OCI-LY1 (cell line): ENCODE measurements at regions not wholly inside any gene's neighbourhood (a gene's known extent, or its start where the extent isn't known, plus 50 kb on each side); places are given as distances from the start of the nearest gene placed in this dataset.

Experiments used
- H2AFZ ChIP-seq: fragments of 200-600 bp; sonication (generic), shearing (Covaris generic); 2 replicates; pipeline ENCODE4 v1.6.0; 2014; ENCODE audit warnings: antibody characterized with exemption, mild to moderate bottlenecking, low read length
- H3F3A ChIP-seq: fragments of 200-600 bp; sonication (generic), shearing (Covaris generic); 2 replicates; pipeline ENCODE4 v1.6.0; 2014; ENCODE audit warnings: mild to moderate bottlenecking, antibody characterized with exemption, low read length, moderate library complexity; ENCODE audit not compliant: insufficient read depth
- H3K27ac ChIP-seq: fragments of 200-600 bp; sonication (generic); 2 replicates; pipeline ENCODE4 v1.5.1; 2014; ENCODE audit warnings: low read length, mixed run types, mild to moderate bottlenecking, low read depth; ENCODE audit not compliant: poor library complexity, severe bottlenecking
- H3K27me3 ChIP-seq: fragments of 200-600 bp; sonication (generic); 2 replicates; pipeline ENCODE4 v1.6.0; 2014; ENCODE audit warnings: antibody characterized with exemption, mild to moderate bottlenecking, low read length, moderate library complexity; ENCODE audit not compliant: insufficient read depth
- H3K36me3 ChIP-seq: fragments of 200-600 bp; sonication (generic); 2 replicates; pipeline ENCODE4 v1.6.1; 2014; ENCODE audit warnings: mild to moderate bottlenecking, antibody characterized with exemption, low read length, moderate library complexity, mixed read lengths; ENCODE audit not compliant: insufficient read depth
- H3K4me1 ChIP-seq: fragments of 200-600 bp; sonication (generic); 2 replicates; pipeline ENCODE4 v1.5.1; 2014; ENCODE audit warnings: mild to moderate bottlenecking, low read length, moderate library complexity; ENCODE audit not compliant: insufficient read depth, severe bottlenecking
- H3K4me2 ChIP-seq: fragments of 200-600 bp; sonication (generic), shearing (Covaris generic); 2 replicates; pipeline ENCODE4 v1.6.1; 2014; ENCODE audit warnings: low read length
- H3K4me3 ChIP-seq: fragments of 200-600 bp; sonication (generic); 2 replicates; pipeline ENCODE4 v1.5.1; 2014; ENCODE audit warnings: low read length, low read depth, mild to moderate bottlenecking, mixed read lengths; ENCODE audit not compliant: poor library complexity, severe bottlenecking
- H3K79me2 ChIP-seq: fragments of 200-600 bp; shearing (Covaris generic); 2 replicates; pipeline ENCODE4 v1.6.1; 2016; ENCODE audit warnings: mixed run types, low read length, mixed read lengths; ENCODE audit not compliant: insufficient read depth
- H3K9ac ChIP-seq: fragments of 200-600 bp; sonication (generic), shearing (Covaris generic); 2 replicates; pipeline ENCODE4 v1.6.1; 2014; ENCODE audit warnings: mild to moderate bottlenecking, low read length, mixed read lengths
- H3K9me2 ChIP-seq: fragments of 200-600 bp; sonication (generic), shearing (Covaris generic); 2 replicates; pipeline ENCODE4 v1.6.1; 2014; ENCODE audit warnings: low read depth, mild to moderate bottlenecking, low read length, mixed read lengths
- H3K9me3 ChIP-seq: fragments of 200-600 bp; shearing (Covaris generic); 2 replicates; pipeline ENCODE4 v1.6.1; 2014; ENCODE audit warnings: low read length, mixed read lengths
- H4K20me1 ChIP-seq: fragments of 200-600 bp; sonication (generic), shearing (Covaris generic); 2 replicates; pipeline ENCODE4 v1.6.0; 2016; ENCODE audit warnings: mild to moderate bottlenecking, low read length; ENCODE audit not compliant: insufficient read depth
- CTCF ChIP-seq: fragments of 200-600 bp; sonication (generic), shearing (Covaris generic); IDR thresholded peaks from 2 replicates; pipeline ENCODE4 v1.5.1; 2017; ENCODE audit warnings: mild to moderate bottlenecking, antibody characterized with exemption, low read length, moderate library complexity, mixed read lengths
- EZH2 ChIP-seq: fragments of 200-600 bp; sonication (generic), shearing (Covaris generic); IDR thresholded peaks from 2 replicates; pipeline ENCODE4 v1.8.0; 2017; ENCODE audit warnings: borderline replicate concordance, mixed run types, mild to moderate bottlenecking, antibody characterized with exemption, low read length, moderate library complexity, mixed read lengths

- no peaks in the 10 kb centered on the region for H3F3A ChIP-seq
- no peaks in the 10 kb centered on the region for H3K79me2 ChIP-seq
- H3K9ac ChIP-seq = no peak overlapping the region
- no peak overlapping the region for H3K27ac ChIP-seq
- H3K4me3 ChIP-seq = no peak overlapping the region
- no peak for TF ChIP-seq CTCF
- H3K4me2 ChIP-seq = no peak overlapping the region
- no peaks in the 10 kb centered on the region; the same call in 1 of the 2 replicates for H3K36me3 ChIP-seq
- peaks cover 7% of the 10 kb centered on the region; the same call in 1 of the 2 replicates for H3K9me3 ChIP-seq
- H3K4me1 ChIP-seq = peaks cover 4% of the 10 kb centered on the region
- H3K9me2 ChIP-seq = no peaks in the 10 kb centered on the region
- no peak overlapping the region for H2AFZ ChIP-seq
- H3K27me3 ChIP-seq = no peaks in the 10 kb centered on the region
- H4K20me1 ChIP-seq = no peaks in the 10 kb centered on the region
Observed at GRCh38 chr5:35313291-35313690, 83.0 kb upstream of the PRLR start.

- H4K20me1 ChIP-seq = no peaks in the 10 kb centered on the region
- H3K4me1 ChIP-seq = peaks cover 4% of the 10 kb centered on the region
- H3K79me2 ChIP-seq = no peaks in the 10 kb centered on the region
- H3K27ac ChIP-seq = no peak overlapping the region
- peaks cover 2% of the 10 kb centered on the region; the same call in 1 of the 2 replicates for H3K9me3 ChIP-seq
- H3K4me3 ChIP-seq = no peak overlapping the region
- H3K36me3 ChIP-seq = no peaks in the 10 kb centered on the region; the same call in 1 of the 2 replicates
- no peak overlapping the region for H3K9ac ChIP-seq
- no peak overlapping the region for H2AFZ ChIP-seq
- TF ChIP-seq EZH2 (no peak), CTCF (no peak)
- H3K27me3 ChIP-seq = no peaks in the 10 kb centered on the region
- H3F3A ChIP-seq = no peaks in the 10 kb centered on the region
- no peaks in the 10 kb centered on the region for H3K9me2 ChIP-seq
- H3K4me2 ChIP-seq = no peak overlapping the region
Observed at GRCh38 chr5:35312267-35312666, 82.0 kb upstream of the PRLR start.

GRCh38 chr5:35309365-35310130, 79.3 kb upstream of the PRLR start:
- no peaks in the 10 kb centered on the region for H3K79me2 ChIP-seq
- no peaks in the 10 kb centered on the region for H4K20me1 ChIP-seq
- TF ChIP-seq CTCF (no peak), EZH2 (no peak)
- H3K27me3 ChIP-seq = no peaks in the 10 kb centered on the region
- peaks cover 4% of the 10 kb centered on the region for H3K4me1 ChIP-seq
- H3K36me3 ChIP-seq = no peaks in the 10 kb centered on the region
- no peaks in the 10 kb centered on the region for H3F3A ChIP-seq
- no peak overlapping the region for H3K9ac ChIP-seq
- H3K4me3 ChIP-seq = no peak overlapping the region
- no peak overlapping the region for H3K4me2 ChIP-seq
- no peaks in the 10 kb centered on the region for H3K9me2 ChIP-seq
- H2AFZ ChIP-seq = no peak overlapping the region
- H3K9me3 ChIP-seq = no peaks in the 10 kb centered on the region
- H3K27ac ChIP-seq = no peak overlapping the region
